GM10266 (cell line): ENCODE measurements at regions not wholly inside any gene's neighbourhood (a gene's known extent, or its start where the extent isn't known, plus 50 kb on each side); places are given as distances from the start of the nearest gene placed in this dataset.

Source experiments
- DNase-seq: peaks from one replicate; pipeline ENCODE4 v3.0.0; 2012; ENCODE audit errors: extremely low spot score
- CTCF ChIP-seq: IDR thresholded peaks from 2 replicates; pipeline ENCODE4 v1.5.1; 2012; ENCODE audit warnings: mild to moderate bottlenecking, low read depth; ENCODE audit not compliant: control insufficient read depth, insufficient read depth; ENCODE audit errors: missing control alignments

GRCh38 chr9:110110154-110110553 lies 97.8 kb downstream of the C9orf152 start:
- no peak for DNase-seq
- no peak for TF ChIP-seq CTCF

GRCh38 chr9:110111868-110112267 lies 96.1 kb downstream of the C9orf152 start:
- TF ChIP-seq CTCF, result no peak
- DNase-seq, result no peak

GRCh38 chr9:110112792-110113191 lies 95.2 kb downstream of the C9orf152 start:
- no peak for DNase-seq
- no peak for TF ChIP-seq CTCF

- no peak for DNase-seq
- TF ChIP-seq CTCF, result no peak
Measured at GRCh38 chr9:110114086-110114858, 93.7 kb downstream of the C9orf152 start.

- TF ChIP-seq CTCF, result no peak
Measured at GRCh38 chr9:110114859-110115201, 93.1 kb downstream of the C9orf152 start.

GRCh38 chr9:110115341-110115820 lies 92.6 kb downstream of the C9orf152 start:
- no peak for DNase-seq
- TF ChIP-seq CTCF, result no peak

More at GRCh38 chr9:110114859-110115201, 93.1 kb downstream of the C9orf152 start:
- no peak for DNase-seq

- no peak for TF ChIP-seq CTCF
- DNase-seq, result no peak
Measured at GRCh38 chr9:110115826-110116542, 92.0 kb downstream of the C9orf152 start.
